GM18508 (cell line): ENCODE measurements at regions not wholly inside any gene's neighbourhood (a gene's known extent, or its start where the extent isn't known, plus 50 kb on each side); places are given as distances from the start of the nearest gene placed in this dataset.

Experiments used
- ATAC-seq: cut with Tn5 transposase; IDR thresholded peaks from one replicate; pipeline ENCODE4 v1.9.1; 2021; ENCODE audit warnings: moderate number of reproducible peaks; ENCODE audit not compliant: insufficient read depth, unreplicated experiment

DNA sequence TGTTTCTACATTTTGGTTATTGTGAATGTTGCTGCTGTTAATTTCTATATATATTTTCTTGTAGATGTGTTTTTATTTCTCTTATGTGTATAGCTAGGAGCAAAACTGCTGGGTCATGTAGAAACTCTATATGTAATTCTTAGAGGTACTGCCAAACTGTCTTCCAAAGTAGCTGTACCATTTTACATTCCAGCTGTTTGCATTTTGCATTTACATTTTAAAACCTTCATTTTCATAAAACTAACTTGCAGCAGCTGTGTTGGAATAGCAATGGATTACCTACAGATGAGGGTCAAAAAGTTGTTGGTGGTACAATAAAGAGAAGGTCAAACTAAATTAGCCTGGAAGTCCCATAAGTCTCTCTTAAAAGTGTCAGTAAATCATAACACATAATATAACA lies 1109.7 kb downstream of the FLRT2 start:
- no peak for ATAC-seq

DNA sequence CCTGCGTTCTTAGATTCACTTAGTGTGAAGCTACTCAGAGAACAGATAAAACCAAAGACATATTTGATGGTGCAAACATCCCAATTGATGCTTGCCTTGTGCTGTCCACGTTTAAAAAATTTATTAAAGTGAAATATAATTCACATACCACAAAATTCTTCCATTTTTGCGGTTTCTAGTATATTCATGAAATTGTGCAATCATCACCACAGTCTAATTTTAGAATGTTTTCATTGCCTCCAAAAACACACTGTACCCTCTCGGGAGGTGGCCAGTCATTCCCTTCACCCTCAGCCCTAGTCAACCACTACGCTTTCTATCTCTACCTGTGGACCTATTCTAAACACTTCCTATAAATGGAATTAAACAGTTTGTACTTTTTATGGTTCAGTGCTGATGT lies 1109.2 kb downstream of the FLRT2 start:
- no peak for ATAC-seq

DNA sequence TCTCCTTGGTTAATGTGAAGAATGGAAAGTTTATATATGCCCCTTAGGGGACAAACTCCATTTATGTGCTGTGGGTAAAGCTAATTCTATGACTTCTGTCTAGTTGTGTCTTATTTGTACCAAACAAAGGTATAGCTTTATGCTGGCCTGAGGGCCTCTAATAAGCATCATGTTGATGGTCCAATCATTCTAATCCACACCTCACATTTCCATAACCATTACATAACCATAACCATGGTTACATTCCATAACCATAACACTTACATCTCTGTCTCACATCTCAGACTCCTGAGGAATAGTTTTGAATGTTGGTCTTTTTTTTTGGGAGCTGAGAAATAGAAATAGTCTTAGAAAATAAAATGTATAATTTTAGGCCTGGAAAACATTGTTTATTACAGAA lies 1097.1 kb downstream of the FLRT2 start:
- no peak for ATAC-seq

DNA sequence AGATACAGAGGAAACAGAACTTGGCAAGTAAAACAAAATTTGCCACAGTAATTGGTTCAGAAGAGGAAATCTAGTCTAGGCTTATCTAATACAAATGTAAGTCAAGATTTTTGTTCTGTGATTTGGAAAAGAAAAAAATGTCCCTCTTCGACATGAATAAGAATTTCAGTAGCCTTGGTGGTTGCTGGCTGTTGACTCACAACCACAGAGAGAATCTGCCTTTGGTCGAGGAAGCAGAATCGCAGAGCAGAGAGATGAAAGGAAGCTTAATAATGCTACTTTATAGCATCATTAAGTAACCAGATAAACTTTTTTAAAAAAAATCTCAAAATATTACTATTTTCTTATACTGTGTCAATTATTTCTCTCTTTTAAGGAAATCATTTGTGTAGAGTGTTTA lies 1096.6 kb downstream of the FLRT2 start:
- ATAC-seq = no peak

DNA sequence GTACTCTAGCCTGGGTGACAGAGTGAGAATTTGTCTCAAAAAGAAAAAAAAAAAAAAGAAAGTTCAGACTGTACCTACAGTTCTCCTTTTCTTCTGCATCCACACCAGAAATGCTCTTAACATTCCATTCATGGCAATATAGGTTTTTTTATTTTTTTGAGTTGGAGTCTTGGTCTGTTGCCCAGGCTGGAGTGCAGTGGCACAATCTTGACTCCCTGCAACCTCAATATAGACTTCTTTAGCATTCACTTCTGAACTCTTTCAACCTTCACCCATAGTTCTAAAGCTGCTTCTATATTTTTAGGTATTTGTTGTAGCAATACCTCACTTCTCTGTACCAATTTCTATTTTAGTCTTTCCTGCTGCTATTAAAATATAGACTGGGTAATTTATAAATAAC lies 1095.7 kb downstream of the FLRT2 start:
- no peak for ATAC-seq

DNA sequence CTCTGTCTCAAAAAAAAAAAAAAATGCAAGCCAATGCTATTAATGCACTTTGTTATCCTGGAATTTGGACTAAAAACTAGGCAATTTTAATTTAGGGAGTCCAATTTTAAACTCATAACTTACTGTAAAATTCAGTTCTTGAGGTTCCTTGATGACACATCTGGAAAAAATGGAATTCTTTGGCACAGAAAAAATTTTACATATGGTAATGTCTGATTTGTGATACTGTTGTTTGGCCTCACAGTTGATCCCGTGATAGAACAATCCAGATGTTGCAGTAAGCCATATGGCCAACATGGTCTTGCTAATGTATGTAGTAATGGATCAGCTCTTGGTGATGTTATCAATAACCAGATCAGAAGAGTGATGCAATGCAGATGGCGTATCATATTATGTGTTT lies 1089.8 kb downstream of the FLRT2 start:
- no peak for ATAC-seq

DNA sequence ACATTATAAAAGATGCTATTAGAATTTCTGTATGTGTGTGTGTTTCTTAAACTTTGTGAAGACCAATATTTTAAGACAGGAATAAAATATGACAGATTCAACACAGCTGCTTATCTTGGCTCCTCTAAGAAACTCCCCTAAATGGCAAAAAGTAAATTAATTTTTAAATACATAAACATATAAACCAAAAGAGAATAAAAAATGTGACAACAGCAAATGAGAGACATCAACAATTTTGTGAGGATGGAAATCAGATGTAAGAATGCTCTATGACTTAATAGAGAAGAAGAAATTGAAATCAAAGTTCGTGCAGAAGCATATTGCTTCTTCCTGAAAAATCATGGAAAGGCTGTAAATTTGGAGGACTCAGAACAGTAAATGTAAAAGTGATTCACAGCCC lies 1083.8 kb downstream of the FLRT2 start:
- ATAC-seq = no peak

DNA sequence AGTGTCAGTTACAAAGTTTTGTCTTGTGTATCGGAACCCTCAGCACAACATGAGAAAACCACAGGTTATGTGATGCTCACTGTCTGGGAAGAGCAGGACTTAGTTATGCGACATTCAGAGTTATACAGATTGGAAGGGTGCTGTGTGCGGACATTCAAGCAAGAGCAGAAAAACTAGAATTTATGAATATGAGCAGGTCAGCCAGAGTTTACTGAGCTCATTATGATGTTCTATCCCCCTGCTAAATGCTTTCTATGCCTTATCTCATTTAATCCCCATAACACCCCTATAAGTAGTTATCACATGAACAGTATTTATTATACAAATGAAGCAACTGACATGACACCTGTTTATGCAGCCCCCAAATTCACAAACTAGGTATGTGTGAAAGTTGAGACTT lies 1083.2 kb downstream of the FLRT2 start:
- no peak for ATAC-seq

DNA sequence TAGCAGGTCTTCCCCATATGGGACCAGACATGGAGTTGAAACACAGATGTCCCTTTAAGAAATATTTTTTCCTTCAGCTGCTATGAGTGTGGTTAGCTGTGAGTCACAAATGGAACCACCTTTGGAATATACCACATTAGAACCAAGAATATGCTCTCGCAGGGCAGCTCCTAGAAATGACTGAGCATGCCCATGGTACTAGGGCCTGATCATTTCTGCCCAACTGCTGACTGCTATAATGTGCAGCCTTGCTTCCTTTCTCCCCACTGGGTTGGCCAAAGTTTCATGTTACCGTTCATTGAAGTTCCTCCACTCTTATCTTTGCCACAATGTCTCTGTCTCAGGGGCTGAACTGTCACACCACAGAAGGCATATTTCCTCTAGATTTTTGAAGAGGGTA lies 1074.6 kb downstream of the FLRT2 start:
- ATAC-seq = no peak

DNA sequence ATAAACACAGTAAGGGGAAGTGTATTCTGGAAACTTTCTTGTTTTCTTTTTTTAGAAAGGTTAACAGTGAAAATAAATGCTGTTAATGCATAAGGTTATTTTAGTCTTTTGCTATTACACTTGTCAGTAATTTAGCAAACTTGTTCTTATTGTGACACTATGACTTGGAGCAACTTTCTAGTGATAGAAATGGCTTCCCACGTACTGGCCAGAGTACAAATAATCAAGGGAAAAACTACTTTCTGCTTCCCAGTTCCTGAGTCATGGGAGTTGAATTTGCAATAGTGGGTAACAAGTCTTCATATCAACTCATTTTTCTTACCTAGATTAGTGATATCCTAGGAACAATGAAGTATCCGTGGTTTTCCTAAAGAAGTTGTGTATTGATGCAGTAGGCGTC lies 1072.3 kb downstream of the FLRT2 start:
- no peak for ATAC-seq

DNA sequence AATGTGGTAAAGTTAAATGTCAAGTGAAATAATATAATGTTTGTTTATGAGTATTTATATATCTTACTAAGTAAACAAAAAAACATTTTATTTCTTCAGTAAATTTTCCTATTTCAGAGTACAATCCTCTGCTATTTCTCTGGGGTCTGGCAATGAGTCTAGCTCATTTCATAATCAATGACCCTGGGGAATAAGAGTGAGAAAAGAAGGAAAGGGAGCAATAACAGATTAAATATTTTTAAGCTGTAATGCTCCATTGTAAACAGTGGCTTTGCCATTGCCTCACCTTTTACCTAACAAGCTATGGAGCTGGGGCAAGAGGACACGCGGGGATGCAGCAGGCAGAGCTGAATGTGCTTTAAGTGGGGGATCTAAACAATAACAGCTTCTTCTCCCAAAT lies 1071.9 kb downstream of the FLRT2 start:
- no peak for ATAC-seq

DNA sequence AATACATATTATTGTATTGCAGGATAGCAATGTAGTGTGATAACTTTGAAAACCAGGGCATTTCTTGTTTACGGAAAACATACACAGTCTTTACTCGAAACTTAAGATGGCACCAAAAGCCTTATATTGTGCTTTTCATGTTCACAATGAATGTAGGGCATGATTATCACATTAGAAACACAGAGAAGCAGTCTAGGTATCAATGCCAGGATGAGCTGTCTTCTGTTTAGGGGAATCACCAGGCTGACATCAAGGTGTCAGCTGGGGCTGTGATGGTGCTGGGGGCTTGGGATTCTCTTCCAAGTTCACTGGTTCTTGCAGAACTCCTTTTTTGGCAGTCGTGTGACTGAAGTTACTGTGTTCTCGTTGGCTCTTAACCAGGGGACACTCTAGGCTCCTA lies 1067.3 kb downstream of the FLRT2 start:
- no peak for ATAC-seq

DNA sequence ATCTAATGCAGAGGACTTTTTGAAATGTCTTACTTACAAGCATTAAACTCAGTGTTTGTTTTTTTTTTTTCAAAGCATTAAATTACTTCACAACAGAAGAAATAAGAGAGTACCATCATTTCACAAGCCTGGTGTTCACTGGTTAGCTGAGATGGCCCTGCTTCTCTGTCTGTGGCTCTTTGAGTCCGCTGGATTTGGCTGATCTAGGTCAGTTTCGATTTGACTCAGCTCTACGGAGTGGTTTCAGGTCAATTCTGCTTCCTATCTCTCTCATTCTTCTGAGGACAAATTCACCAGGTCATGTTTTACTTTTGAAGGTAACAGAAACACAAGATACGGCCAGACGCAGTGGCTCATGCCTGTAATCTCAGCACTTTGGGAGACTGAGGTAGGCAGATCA lies 1066.1 kb downstream of the FLRT2 start:
- ATAC-seq = no peak

DNA sequence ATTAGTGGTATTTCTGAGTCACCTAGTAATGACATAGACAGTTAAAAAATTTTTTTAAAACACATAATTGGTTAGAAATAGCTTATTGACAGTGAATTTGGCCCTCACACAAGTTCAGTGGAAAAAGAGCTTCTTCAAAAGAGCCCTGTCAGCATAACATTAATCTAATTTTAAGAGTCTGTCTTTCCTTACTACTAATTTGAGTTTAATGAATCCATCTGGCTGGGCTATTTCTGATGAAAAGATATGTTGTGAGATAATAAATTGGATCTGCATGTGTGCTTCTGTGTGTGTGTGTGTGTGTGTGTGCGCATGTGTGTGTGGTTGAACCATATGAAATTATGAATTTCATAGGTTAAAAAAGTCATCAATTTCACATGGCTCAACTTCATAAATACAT lies 1045.2 kb downstream of the FLRT2 start:
- no peak for ATAC-seq

DNA sequence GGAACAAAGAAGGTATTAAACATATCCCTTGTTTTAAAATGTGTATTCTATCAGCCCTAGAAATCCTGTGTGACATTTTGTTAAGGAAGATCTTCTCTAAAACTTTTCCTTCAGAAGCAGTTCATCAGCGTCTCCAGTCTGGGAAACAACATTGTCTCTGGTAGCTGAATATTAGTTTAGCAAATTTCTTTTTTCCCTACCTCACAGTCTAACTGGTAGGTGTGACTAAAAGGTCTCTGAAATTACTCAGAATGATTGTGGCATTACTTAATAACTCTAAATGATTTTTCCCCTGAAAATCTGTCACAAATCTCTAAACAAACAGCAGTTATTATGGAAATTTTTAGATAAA lies 1044.8 kb downstream of the FLRT2 start:
- no peak for ATAC-seq

DNA sequence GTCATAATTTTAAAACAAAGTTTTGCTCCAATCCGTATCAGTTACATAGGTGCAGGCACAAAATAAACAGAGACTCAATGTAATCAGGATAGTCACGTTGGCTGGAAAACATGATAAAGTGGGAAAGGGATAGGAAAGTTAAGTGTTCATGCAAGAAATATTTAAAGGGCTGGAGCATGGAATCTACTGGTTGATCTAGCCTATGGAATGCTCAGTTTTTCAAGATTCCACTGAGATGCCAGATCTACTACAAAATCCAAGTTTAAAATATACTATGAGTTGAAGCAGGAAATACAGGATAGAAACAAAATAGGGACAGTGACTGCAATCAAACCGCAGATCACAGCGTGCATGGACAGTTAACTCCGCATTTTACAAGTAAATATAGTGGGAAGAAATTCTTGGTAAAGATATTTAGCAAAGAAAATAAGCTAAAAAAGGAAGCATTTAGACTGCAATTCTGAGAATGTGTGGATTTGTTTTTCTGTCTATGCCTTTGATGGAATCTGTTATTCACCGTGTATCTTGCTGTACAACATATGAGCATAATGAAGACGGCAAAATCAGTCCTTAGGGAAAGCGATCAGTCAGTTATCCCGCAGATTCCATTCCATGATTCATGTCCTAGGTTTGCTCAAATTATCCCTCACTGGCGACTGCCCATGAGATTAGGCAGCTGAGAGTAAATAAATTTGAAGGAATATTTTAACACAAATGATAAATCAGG lies 1044.3 kb downstream of the FLRT2 start:
- no peak for ATAC-seq

DNA sequence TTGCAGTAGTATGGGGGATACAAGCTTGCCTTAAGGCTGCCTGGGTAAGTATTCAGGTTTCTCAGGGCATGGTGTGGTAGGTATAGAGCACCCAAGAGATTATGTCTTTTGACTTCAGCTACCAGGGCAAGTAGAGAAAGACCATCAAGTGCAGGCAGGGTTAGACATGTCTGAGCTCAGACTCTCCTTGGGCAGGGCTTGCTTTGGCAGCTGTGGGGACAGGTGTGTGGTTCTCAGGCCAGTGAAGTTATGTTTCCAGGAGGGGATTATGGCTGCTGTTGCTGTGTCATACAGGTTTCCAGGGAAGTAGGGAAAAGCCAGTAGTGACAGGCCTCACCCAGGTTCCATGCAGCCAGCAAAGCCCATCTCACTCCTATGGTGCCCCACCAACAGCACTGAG lies 1040.4 kb downstream of the FLRT2 start:
- ATAC-seq = no peak

DNA sequence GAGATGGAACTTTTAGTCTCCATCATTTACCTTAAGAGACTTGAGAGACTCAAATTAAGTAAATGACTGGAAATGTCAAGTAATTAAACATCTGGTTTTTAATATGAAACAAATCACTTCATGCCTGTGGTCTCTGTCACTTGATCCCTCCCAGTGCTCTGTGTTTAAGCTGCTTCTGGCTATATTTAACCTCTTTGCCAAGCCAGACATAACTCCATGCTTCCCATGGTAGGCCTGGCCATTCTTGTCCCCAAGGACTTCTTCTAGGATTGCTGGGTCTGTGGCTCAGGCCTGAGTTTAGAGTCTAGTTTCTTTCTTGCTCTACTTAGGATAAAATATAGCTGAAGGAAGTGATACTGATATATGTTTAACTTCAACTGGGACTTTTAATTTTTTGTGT lies 1013.6 kb downstream of the FLRT2 start:
- ATAC-seq = no peak

DNA sequence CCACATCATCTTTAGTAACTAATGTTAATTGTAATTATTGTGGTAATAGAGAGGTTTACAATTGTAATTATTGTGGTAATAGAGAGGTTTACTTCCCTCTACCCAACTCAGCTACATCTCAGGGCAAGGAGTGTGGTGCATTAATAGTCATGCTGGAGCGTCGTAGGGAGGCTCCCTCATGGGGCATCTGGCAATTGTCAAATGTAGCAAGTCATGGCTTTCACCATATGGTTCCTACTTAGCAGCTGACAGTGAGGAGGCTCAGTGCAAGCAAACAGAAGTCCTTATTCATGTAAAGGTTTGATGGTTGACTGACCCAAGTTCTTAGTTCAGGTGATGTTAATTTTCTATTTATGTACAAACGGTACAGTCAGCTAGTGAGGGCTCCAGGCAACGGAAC lies 1012.0 kb downstream of the FLRT2 start:
- ATAC-seq = no peak

DNA sequence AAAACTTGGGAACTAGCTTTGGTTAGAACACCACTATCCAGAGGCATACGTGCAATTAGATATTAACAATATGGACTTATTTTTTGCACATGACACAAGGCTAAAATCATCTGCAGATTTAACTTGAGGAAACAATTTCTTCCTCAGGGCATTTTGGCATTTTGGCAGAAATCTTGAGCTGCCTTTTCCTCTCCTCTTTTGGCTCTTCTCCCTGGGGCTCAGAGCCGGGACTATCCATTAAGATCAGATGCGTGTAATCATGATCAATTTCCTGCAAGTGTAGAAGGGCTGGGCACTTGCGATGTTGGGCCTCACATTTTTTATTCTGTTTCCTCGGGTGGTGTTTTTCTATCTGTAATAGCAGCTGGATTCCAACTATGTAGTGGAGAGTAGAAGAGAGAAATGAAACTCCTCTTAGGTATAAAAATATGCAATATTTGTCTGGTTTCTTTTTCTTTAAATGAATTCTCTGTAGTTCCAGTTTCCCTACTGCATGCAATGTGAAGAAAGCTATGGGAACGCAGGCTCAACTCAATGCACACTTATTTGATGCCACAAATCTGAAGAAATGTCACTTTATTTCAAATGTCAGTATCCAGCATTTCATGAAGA lies 1010.8 kb downstream of the FLRT2 start:
- ATAC-seq = no peak

DNA sequence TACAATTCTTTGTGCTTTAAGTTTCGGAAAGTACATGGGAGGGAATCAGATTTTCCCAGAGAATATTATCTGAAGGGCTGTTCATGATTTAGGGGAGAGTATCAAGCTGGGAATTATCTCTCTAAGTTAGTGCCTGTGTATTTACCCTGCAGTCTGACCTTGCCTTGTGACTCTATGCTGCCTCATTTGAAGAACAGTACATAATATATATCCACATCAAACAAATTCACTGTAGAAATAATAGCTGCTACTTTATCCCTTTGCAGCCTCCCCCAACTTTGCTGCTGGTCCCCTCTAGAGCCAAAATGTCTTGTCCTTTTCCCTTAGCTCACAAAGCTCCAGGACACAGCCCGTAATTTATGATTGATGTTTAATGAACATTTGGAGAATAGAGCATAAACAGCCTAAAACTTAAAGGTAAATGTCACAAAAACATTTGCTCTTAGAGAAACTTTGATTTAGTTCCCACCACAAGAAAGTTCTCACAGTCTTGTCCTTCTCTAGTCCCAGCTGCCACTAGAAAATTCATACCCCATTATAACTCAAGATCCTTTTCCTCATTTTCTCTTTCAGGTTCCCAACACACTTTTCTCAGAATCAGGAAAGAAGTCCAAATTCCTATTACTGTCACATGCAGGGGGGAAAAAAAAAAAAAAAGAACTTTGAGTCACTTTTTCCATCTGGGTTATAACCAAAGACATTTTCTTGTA lies 1009.6 kb downstream of the FLRT2 start:
- ATAC-seq = no peak

DNA sequence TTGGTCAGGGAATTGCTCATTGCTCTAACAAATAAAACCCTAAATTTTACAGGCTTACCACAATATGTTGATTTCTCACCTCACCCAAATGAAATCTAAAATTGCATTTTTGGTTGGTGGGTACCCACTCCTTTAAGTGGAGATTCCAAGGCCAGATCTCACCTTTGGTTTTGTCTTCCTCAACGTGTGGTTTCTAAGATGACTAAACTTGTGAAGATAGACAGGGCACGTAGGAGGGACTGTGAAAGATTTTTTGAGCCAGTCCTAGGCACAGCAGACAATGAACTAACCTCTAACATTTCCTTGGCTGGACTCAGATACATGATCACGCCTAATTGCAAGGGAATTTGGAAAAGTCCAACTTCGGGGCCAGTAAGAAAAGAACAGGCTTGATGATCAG lies 1003.9 kb downstream of the FLRT2 start:
- no peak for ATAC-seq
